Ramos (cell line): ENCODE measurements at regions not wholly inside any gene's neighbourhood (a gene's known extent, or its start where the extent isn't known, plus 50 kb on each side); places are given as distances from the start of the nearest gene placed in this dataset.
"Not testable (repeated sequence)": the region's sequence is repeated elsewhere in the genome, so short reads cannot be mapped to it uniquely, and the experiment has no call there.

Experiments used
- in situ Hi-C: fragments of 300-500 bp; cut with MboI; formaldehyde crosslinking; loops from one replicate; pipeline ENCODE4 v1.14.3; 2022; ENCODE audit warnings: low sequenced_read_pairs; ENCODE audit not compliant: unreplicated experiment

- in situ Hi-C loops: no loop called here
These were observed 60.1 kb upstream of the ZNF184 start for GRCh38 chr6:27532820-27533538.

DNA sequence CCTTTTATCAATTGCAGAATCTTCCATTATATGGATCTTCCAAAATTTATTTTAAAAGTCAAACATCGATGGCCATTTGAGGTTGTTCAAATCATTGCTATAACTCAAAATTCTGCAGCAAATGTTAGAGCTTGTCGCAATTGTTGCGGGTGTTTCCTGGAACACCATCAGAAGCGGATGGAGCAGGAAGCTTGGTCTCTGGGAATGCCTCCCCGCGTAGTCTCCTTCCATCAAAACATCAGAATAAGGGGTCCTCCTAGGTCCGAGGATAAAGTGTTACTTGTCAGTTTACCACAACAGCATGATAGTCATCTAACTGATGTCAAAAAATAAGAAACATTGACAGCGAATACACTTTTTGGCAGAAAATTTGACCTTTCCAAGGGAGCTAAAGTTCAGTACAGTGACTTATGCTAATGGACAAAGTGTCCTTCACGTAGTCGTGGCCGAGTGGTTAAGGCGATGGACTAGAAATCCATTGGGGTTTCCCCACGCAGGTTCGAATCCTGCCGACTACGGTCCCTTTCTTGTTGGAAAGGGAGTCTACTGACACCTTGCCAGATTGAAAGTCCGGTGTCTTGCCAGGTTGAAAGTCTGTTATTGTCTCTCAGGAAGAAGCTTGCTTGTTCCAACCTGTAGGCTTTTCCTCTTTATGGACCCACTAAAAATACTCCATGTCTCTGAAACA, 59.0 kb upstream of the ZNF184 start:
- in situ Hi-C loops: no loop called here

DNA sequence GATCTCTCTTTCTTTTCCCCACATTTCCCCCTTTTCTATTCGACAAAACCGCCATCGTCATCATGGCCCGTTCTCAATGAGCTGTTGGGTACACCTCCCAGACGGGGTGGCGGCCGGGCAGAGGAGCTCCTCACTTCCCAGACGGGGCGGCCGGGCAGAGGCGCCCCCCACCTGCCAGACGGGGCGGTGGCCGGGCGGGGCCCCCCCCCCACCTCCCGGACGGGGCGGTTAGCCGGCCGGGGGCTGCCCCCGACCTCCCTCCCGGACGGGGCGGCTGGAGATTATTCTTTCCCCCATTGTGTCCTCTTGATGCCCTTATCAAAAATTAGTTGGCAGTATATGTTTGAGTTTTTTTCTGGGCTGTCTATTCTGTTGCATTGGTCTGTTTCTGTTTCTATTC, 56.9 kb upstream of the ZNF184 start:
- in situ Hi-C loops: not testable (repeated sequence)

- in situ Hi-C loops: no loop called here
These were observed 55.8 kb upstream of the ZNF184 start for GRCh38 chr6:27528714-27529113.
